GM12865 (cell line): ENCODE measurements at regions not wholly inside any gene's neighbourhood (a gene's known extent, or its start where the extent isn't known, plus 50 kb on each side); places are given as distances from the start of the nearest gene placed in this dataset.

Experiments
- DNase-seq: peaks from one replicate; pipeline ENCODE4 v3.0.0; 2010; ENCODE audit warnings: low read depth
- H3K4me3 ChIP-seq: 2 replicates; pipeline ENCODE4 v1.5.1; 2011; ENCODE audit warnings: mild to moderate bottlenecking, low read depth, low read length, control low read depth
- CTCF ChIP-seq: IDR thresholded peaks from 2 replicates; pipeline ENCODE4 v1.5.1; 2011; ENCODE audit warnings: low read length, control low read depth, low read depth, inconsistent platforms; ENCODE audit not compliant: insufficient read depth; ENCODE audit errors: missing control alignments

GRCh38 chr7:20959281-20959680 is 172.6 kb upstream of the SP8 start:
- DNase-seq: no peak
- TF ChIP-seq CTCF: no peak
- no peak overlapping the region for H3K4me3 ChIP-seq

- H3K4me3 ChIP-seq: no peak overlapping the region
- DNase-seq: no peak
- no peak for TF ChIP-seq CTCF
Measured at GRCh38 chr7:20963556-20964280, 177.0 kb upstream of the SP8 start.

GRCh38 chr7:20964281-20964918 is 177.7 kb upstream of the SP8 start:
- no peak for DNase-seq
- TF ChIP-seq CTCF: no peak
- no peak overlapping the region for H3K4me3 ChIP-seq

GRCh38 chr7:20971219-20971618 is 184.5 kb upstream of the SP8 start:
- H3K4me3 ChIP-seq: no peak overlapping the region
- no peak for TF ChIP-seq CTCF
- no peak for DNase-seq

- TF ChIP-seq CTCF: no peak
- DNase-seq: no peak
- no peak overlapping the region for H3K4me3 ChIP-seq
Measured at GRCh38 chr7:20980232-20980631, 193.5 kb upstream of the SP8 start.

GRCh38 chr7:20980668-20981264 is 194.1 kb upstream of the SP8 start:
- no peak for TF ChIP-seq CTCF
- no peak for DNase-seq

More at GRCh38 chr7:20980668-20981264, 194.1 kb upstream of the SP8 start:
- H3K4me3 ChIP-seq: no peak overlapping the region
